GM13977 (cell line): ENCODE measurements at regions not wholly inside any gene's neighbourhood (a gene's known extent, or its start where the extent isn't known, plus 50 kb on each side); places are given as distances from the start of the nearest gene placed in this dataset.
A peak's percentile ranks its signal among the peaks of the same experiment; 100 is the strongest.

Source experiments
- DNase-seq: peaks from one replicate; pipeline ENCODE4 v3.0.0; 2012; ENCODE audit warnings: low spot score
- in situ Hi-C: fragments of 300-500 bp; cut with MboI; formaldehyde crosslinking; loops from one replicate; pipeline ENCODE4 v1.12.0; 2022; ENCODE audit warnings: low sequenced_read_pairs, low pct_unique_long_range_greater_than_20kb, mixed read lengths, inconsistent platforms; ENCODE audit not compliant: unreplicated experiment
- TF ChIP-seq, protein P1 (sequence below): IDR thresholded peaks from 2 replicates; pipeline ENCODE4 v1.5.1; 2012; ENCODE audit warnings: mild to moderate bottlenecking, control low read depth; ENCODE audit not compliant: insufficient read depth; ENCODE audit errors: extremely low read depth, missing control alignments

DNA sequence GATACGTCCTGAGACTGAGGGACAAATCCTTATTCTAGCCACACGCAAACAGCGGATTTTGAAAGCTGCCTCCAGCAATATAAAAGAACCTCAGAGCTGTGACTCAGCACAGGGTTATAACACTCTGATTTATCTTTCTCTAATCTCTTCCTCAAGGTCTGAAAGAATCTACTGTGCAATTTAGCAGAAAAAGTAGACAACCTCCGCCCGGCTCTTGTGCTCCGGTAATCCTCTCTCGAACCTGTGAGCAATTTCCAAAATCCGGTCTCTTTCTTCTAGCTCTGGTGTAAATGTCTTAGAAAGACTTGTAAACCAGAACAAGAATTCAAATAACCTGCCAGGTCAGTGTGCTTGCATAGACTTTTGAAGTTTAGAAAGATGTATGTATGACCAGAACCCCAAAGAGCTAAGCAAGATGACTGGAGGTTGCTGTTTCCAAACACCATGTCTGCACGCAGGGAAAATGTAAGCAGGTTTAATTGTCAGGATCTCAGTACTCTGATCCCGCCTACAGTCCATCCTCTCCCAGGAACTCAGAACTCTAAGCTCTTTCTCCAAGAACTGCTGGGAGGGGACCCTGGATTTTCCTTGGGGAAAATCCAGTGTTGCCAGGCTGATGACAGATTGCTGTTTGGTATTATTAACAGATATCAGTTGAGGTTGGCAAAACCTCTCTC, 338.1 kb downstream of the RFC3 start:
- TF ChIP-seq, protein P1, sequence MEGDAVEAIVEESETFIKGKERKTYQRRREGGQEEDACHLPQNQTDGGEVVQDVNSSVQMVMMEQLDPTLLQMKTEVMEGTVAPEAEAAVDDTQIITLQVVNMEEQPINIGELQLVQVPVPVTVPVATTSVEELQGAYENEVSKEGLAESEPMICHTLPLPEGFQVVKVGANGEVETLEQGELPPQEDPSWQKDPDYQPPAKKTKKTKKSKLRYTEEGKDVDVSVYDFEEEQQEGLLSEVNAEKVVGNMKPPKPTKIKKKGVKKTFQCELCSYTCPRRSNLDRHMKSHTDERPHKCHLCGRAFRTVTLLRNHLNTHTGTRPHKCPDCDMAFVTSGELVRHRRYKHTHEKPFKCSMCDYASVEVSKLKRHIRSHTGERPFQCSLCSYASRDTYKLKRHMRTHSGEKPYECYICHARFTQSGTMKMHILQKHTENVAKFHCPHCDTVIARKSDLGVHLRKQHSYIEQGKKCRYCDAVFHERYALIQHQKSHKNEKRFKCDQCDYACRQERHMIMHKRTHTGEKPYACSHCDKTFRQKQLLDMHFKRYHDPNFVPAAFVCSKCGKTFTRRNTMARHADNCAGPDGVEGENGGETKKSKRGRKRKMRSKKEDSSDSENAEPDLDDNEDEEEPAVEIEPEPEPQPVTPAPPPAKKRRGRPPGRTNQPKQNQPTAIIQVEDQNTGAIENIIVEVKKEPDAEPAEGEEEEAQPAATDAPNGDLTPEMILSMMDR, result no peak
- no peak for DNase-seq
- in situ Hi-C loops, result no loop called here

DNA sequence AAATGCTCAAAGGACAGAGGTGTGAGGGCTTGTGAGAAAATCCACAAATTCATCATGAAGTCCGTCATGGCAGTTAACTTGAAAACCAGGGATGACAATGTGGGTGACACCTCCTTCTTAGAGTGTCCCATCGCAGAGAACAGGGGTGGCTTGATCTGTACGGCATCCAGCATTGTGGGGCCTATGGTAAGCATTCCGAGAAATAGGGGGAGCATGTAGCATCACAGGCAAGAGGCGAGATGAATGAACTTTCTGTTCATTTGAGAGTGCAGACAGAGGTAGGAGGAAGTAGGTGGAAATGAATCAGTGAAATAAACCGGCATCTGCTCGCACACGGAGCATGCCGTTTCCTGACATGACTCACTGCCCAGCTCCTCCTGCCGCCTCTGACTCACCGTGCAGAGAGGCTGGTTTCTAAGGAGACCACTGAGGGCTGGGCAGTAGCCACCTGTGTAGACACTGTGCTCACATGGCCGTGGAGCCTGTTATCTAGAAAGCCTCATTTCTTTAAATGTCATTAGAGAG, 339.0 kb downstream of the RFC3 start:
- DNase-seq, result peak; percentile 38
- in situ Hi-C loops, result no loop called here
- TF ChIP-seq, protein P1, result no peak

DNA sequence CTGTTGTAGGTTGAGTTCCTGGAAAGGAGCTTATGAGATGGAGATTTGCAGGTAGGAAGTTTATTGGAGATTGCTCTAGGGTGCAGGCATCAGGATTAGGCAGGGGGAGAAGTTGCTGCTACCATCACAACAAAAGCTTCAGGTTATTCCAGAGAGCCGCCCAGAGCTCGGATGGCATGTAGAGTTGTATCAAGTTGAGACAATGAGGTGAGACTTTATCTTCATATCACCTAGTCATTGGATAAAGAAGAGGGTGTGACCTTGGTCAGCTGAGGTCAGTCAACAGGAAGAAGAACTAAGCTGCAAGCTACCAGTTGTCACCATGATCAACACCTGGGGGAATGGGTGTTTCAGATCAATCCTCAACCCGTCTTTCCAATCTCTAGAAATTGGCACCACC, 342.0 kb downstream of the RFC3 start:
- TF ChIP-seq, protein P1, result no peak
- DNase-seq, result no peak
- in situ Hi-C loops, result no loop called here

DNA sequence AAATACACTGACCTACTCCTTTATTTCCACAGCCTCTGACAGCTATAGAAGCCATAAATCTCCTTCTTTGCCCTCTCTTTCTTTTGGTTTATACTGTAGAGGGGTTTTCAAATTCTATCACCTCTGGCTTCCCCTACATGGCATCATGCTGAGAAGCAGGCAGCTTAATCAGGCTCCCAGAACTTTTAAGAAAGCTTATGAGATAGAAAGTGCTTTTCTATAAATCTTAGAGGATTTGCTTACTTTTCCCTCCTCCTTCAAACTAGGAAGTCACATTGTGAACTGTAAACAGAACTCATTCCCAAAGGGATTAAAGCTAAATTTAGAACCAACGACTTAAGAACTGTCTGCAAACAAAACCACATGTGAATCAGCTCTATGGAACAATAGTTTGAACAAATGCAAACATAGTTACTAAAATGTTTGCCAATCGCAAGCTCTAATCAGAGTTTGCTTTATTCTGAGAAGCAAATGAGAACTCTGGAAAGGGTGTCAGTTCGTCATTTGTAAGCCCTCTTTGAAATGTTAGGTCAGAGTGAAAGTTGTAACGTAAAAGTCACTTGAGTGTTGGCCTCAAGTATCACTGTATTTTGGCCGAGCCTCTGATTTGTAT, 344.1 kb downstream of the RFC3 start:
- TF ChIP-seq, protein P1, result no peak
- DNase-seq, result no peak
- in situ Hi-C loops, result no loop called here

DNA sequence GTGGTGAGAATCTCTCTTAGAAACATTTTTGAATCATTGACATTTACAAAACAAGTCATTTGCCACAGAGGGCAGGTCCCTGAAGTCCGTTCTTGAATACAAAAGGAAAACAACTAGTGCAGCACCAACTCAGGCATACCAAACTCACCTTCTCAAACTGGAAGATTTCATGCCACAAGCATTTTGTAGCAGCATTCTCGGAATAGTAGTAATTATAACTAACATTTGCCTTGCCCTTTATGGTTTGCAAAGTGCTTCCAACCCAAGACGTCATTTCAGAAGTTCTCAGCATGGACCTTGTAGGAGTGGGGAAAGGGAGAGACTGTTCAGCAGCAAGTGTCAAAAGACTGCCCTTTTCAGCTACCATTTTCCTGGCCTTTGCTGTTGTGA, 344.6 kb downstream of the RFC3 start:
- TF ChIP-seq, protein P1, result no peak
- in situ Hi-C loops, result no loop called here
- no peak for DNase-seq

DNA sequence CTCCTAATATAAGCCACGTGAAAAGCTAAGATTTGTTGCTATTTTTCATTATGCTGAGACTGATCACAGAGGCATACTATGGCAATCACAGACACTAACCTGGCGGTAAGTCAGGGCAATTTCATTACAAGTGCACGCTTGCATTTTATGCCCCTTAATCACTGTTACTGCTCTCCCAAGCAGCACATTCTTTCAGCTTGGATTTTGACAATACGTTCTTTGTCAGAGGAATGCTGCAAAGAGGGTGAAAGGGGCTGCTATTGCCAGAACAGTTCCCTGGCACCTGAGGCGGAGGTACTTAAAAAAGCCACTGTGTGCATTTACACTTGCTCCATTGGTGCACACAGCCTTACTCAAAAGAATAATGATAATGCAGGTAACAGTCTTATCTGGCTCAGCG, 346.6 kb downstream of the RFC3 start:
- in situ Hi-C loops, result no loop called here
- TF ChIP-seq, protein P1, result no peak
- no peak for DNase-seq
